HCT116 (cell line): ENCODE measurements at regions not wholly inside any gene's neighbourhood (a gene's known extent, or its start where the extent isn't known, plus 50 kb on each side); places are given as distances from the start of the nearest gene placed in this dataset.
A peak's percentile ranks its signal among the peaks of the same experiment; 100 is the strongest.

Experiments
- ATAC-seq: fragments of 200-7000 bp; cut with Tn5 transposase; 2 replicates; pipeline ENCODE4 v1.9.1; 2020; ENCODE audit warnings: mild to moderate bottlenecking, moderate library complexity
- BruUV-seq: library from RNA; stranded (reverse); fragments of 400-500 nt; replicated peaks from 2 replicates; lab custom pipeline; 2021; lab: Mats Ljungman, UMichigan
- CTCF ChIA-PET: fragments of 300-600 bp; sonication (Branson Sonifier 250); formaldehyde crosslinking; loops from one replicate; lab custom pipeline; 2021; ENCODE audit warnings: antibody characterized with exemption; lab: Charles Lee
- POLR2A ChIA-PET: fragments of 300-600, 350-600 bp; sonication (Branson Sonifier 250); formaldehyde crosslinking; loops from one replicate; lab custom pipeline; 2021; ENCODE audit warnings: antibody characterized with exemption; lab: Charles Lee
- RAD21 ChIA-PET, 2 experiments: fragments of 300-600 bp; sonication (Branson Sonifier 250); formaldehyde crosslinking; loops; one replicate each; lab custom pipeline; 2023; ENCODE audit warnings: low total read pairs in 2 of 2; ENCODE audit not compliant: uncharacterized antibody in 2 of 2, unreplicated experiment in 2 of 2, low non-redundant PET in 1 of 2; lab: Charles Lee
- DNase-seq: peaks from one replicate; pipeline ENCODE4 v3.0.0-alpha.2; 2010; ENCODE audit warnings: low read depth, low spot score
- H2AFZ ChIP-seq: fragments of 200-600 bp; shearing (Covaris generic), sonication (generic); 2 replicates; pipeline ENCODE4 v1.6.1; 2017; ENCODE audit warnings: low read depth, mixed run types, mixed read lengths, antibody characterized with exemption, low read length; ENCODE audit not compliant: poor library complexity, severe bottlenecking
- H3K27ac ChIP-seq: 2 replicates; pipeline ENCODE4 v1.5.1; 2012; ENCODE audit warnings: low read depth, low read length
- H3K27me3 ChIP-seq: fragments of 200-600 bp; sonication (generic); 2 replicates; pipeline ENCODE4 v1.6.1; 2016; ENCODE audit warnings: mixed run types, low read length, mixed read lengths; ENCODE audit not compliant: insufficient read depth
- H3K36me3 ChIP-seq, 2 experiments: fragments of 200-500 bp in 1 of 2; fragments of 200-600 bp in 1 of 2; sonication (Bioruptor generic) in 1 of 2; sonication (generic) in 1 of 2; 2 replicates each; pipeline versions ENCODE4 v1.5.1 to v1.6.1; 2014 to 2016; ENCODE audit warnings: low read length in 2 of 2, inconsistent platforms in 1 of 2, mixed read lengths in 1 of 2, mixed run types in 1 of 2; ENCODE audit not compliant: insufficient read depth in 2 of 2, control insufficient read depth in 1 of 2
- H3K4me1 ChIP-seq, 2 experiments: fragments of 200-600 bp in 1 of 2; sonication (generic) in 1 of 2; 2 replicates each; pipeline versions ENCODE4 v1.5.1 to v1.6.1; 2012 to 2017; ENCODE audit warnings: low read length in 2 of 2, inconsistent platforms in 1 of 2, mild to moderate bottlenecking in 1 of 2, mixed read lengths in 1 of 2, mixed run types in 1 of 2, moderate library complexity in 1 of 2; ENCODE audit not compliant: insufficient read depth in 2 of 2, control insufficient read depth in 1 of 2
- H3K4me2 ChIP-seq: fragments of 200-600 bp; sonication (generic); 2 replicates; pipeline ENCODE4 v1.6.1; 2017; ENCODE audit warnings: mixed run types, low read length, mixed read lengths
- H3K4me3 ChIP-seq, 2 experiments: fragments of 200-600 bp in 1 of 2; sonication (generic) in 1 of 2; replicated peaks in 1 of 2; 2 replicates each; pipeline ENCODE4 v1.5.1; 2011 to 2016; ENCODE audit warnings: low read length in 2 of 2, control low read depth in 1 of 2, low read depth in 1 of 2, mild to moderate bottlenecking in 1 of 2, mixed read lengths in 1 of 2, mixed run types in 1 of 2
- H3K79me2 ChIP-seq: fragments of 200-600 bp; sonication (generic); 2 replicates; pipeline ENCODE4 v1.6.1; 2017; ENCODE audit warnings: mild to moderate bottlenecking, mixed run types, low read length, moderate library complexity, mixed read lengths; ENCODE audit not compliant: insufficient read depth
- H3K9ac ChIP-seq: fragments of 200-600 bp; sonication (generic); 2 replicates; pipeline ENCODE4 v1.6.1; 2016; ENCODE audit warnings: low read length, mixed read lengths
- H3K9me2 ChIP-seq: fragments of 200-600 bp; sonication (generic), shearing (Covaris generic); 2 replicates; pipeline ENCODE4 v1.6.1; 2017; ENCODE audit warnings: mixed run types, mild to moderate bottlenecking, moderate library complexity; ENCODE audit not compliant: insufficient read depth
- H3K9me3 ChIP-seq, 2 experiments: fragments of 200-500 bp in 1 of 2; fragments of 200-600 bp in 1 of 2; sonication (Bioruptor generic) in 1 of 2; sonication (generic) in 1 of 2; 2 replicates each; pipeline ENCODE4 v1.6.1; 2014 to 2017; ENCODE audit warnings: low read length in 2 of 2, mixed read lengths in 2 of 2, inconsistent platforms in 1 of 2, low read depth in 1 of 2, mild to moderate bottlenecking in 1 of 2, mixed run types in 1 of 2, moderate library complexity in 1 of 2; ENCODE audit not compliant: control insufficient read depth in 1 of 2, insufficient read depth in 1 of 2
- H4K20me1 ChIP-seq: fragments of 200-600 bp; sonication (generic), shearing (Covaris generic); 2 replicates; pipeline ENCODE4 v1.6.1; 2017; ENCODE audit warnings: mixed run types, mild to moderate bottlenecking, moderate library complexity; ENCODE audit not compliant: insufficient read depth
- EGR1 ChIP-seq: IDR thresholded peaks from 2 replicates; pipeline ENCODE4 v1.6.1; 2012; ENCODE audit warnings: low read depth
- ELF1 ChIP-seq: IDR thresholded peaks from 2 replicates; pipeline ENCODE4 v1.6.1; 2012; ENCODE audit warnings: low read depth, borderline replicate concordance
- EZH2 ChIP-seq: fragments of 200-600 bp; sonication (generic); IDR thresholded peaks from 2 replicates; pipeline ENCODE4 v1.6.1; 2017; ENCODE audit warnings: antibody characterized with exemption, mixed run types
- EZH2phosphoT487 ChIP-seq: fragments of 200-600 bp; IDR thresholded peaks from 2 replicates; pipeline ENCODE4 v1.6.1; 2018; ENCODE audit warnings: antibody characterized with exemption, borderline replicate concordance
- FOSL1 ChIP-seq: IDR thresholded peaks from 2 replicates; pipeline ENCODE4 v1.6.1; 2012; ENCODE audit warnings: low read depth
- POLR2A ChIP-seq: IDR thresholded peaks from 2 replicates; pipeline ENCODE4 v1.7.0; 2011; ENCODE audit warnings: borderline replicate concordance; ENCODE audit not compliant: insufficient read depth, insufficient read length; ENCODE audit errors: extremely low read depth
- RAD21 ChIP-seq: IDR thresholded peaks from 2 replicates; pipeline ENCODE4 v1.6.1; 2012; ENCODE audit warnings: low read depth, mild to moderate bottlenecking
- SIN3A ChIP-seq: IDR thresholded peaks from 2 replicates; pipeline ENCODE4 v1.6.1; 2012; ENCODE audit warnings: low read depth
- SRF ChIP-seq: IDR thresholded peaks from 2 replicates; pipeline ENCODE4 v1.6.1; 2012; ENCODE audit warnings: low read depth
- TCF7L2 ChIP-seq: IDR thresholded peaks from 2 replicates; pipeline ENCODE4 v1.7.0; 2011; ENCODE audit warnings: borderline replicate concordance, inconsistent platforms; ENCODE audit not compliant: insufficient read depth, insufficient read length; ENCODE audit errors: extremely low read depth
- YY1 ChIP-seq: IDR thresholded peaks from 2 replicates; pipeline ENCODE4 v1.6.1; 2011; ENCODE audit warnings: low read length, low read depth, moderate library complexity, mild to moderate bottlenecking; ENCODE audit not compliant: insufficient replicate concordance; ENCODE audit errors: extremely low read depth
- ZNF274 ChIP-seq: fragments of 200-500 bp; sonication (Bioruptor generic); IDR thresholded peaks from 2 replicates; pipeline ENCODE4 v1.6.1; 2014; ENCODE audit warnings: mild to moderate bottlenecking, low read depth, low read length, inconsistent platforms
- intact Hi-C: fragments of 100-400 bp; cut with micrococcal nuclease; formaldehyde crosslinking; loops from 2 replicates; pipeline ENCODE4 v1.10.0; 2022
- TF ChIP-seq, protein P1 (sequence below): IDR thresholded peaks from 2 replicates; pipeline ENCODE4 v1.6.1; 2011; ENCODE audit warnings: mild to moderate bottlenecking, low read length, moderate library complexity; ENCODE audit not compliant: insufficient replicate concordance; ENCODE audit errors: extremely low read depth
- TF ChIP-seq, protein P2 (sequence below): IDR thresholded peaks from 2 replicates; pipeline ENCODE4 v1.6.1; 2012; ENCODE audit warnings: low read depth
- TF ChIP-seq, protein P3 (sequence below): IDR thresholded peaks from 2 replicates; pipeline ENCODE4 v1.6.1; 2012

DNA sequence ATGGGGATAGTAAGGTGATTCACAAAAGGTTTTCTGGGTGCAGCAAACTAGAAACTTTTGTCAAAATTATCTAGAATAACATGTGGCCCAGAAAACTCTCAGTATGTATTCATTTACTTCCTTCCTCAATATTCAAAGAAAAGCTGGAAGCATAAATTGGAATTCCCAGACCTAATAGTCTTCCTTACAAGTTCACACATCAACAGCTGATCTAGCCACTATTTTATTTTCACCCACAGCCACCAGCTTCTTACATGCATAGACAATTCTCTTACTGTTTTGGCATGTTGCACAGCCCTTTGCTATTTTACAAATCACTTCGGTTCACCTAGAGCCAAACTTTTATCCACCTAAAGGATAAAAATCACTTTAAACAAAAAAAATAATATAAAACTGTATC lies 647.8 kb upstream of the CCDC54 start:
- Histone ChIP-seq H3K4me2 (0 out of 2 replicates have a peak overlapping the region, but pooled peaks have one; percentile 64), H3K27me3 (no peaks in the 10 kb centered on the region), H3K79me2 (no peaks in the 10 kb centered on the region), H3K4me1 (peaks cover 0 to 18% of the 10 kb centered on the region in 2 experiments; a peak in 2 of 4 replicates), H3K4me3 (no peak overlapping the region), H3K9ac (no peak overlapping the region)
- CTCF ChIA-PET: no interaction called here
- ATAC-seq: no peak
- no TSS peak for BruUV-seq
- TF ChIP-seq ELF1: no peak
- TF ChIP-seq YY1: no peak
- no peak for TF ChIP-seq EZH2
- no peak for TF ChIP-seq EZH2phosphoT487
- no peak for TF ChIP-seq FOSL1
- TF ChIP-seq SRF: no peak
- TF ChIP-seq, all 23 proteins: peak for 0
- peak overlapping the region; percentile 97 for H2AFZ ChIP-seq
- H3K36me3 ChIP-seq: no peaks in the 10 kb centered on the region
- intact Hi-C loops: no loop called here
- no peak for DNase-seq
- H3K27ac ChIP-seq: no peak overlapping the region
- H3K9me2 ChIP-seq: no peaks in the 10 kb centered on the region
- ChIA-PET POLR2A (no interaction called here), RAD21 (no interaction called here)
- H4K20me1 ChIP-seq: no peaks in the 10 kb centered on the region
- H3K9me3 ChIP-seq: no peaks in the 10 kb centered on the region

DNA sequence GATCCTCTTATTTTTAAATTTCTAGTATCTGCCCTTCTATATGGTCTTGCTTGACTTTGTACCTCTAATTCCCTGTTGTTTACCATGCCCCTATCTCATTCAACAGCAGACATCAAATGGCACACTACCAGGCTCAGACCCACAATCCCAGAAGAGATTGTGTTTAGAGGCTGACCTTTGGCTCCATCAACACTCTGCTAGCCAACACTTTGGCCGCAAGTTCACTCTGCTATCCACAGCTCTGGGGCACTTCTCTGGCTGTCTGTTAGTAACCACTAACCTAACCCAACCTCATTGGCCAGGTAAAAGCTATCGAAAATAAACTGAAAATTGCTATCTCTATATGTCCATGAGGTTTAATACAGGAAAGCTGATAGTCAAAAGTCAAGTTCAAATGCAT lies 646.0 kb upstream of the CCDC54 start:
- no peak overlapping the region for H3K9ac ChIP-seq
- no peak overlapping the region for H3K4me2 ChIP-seq
- CTCF ChIA-PET: no interaction called here
- RAD21 ChIA-PET: no interaction called here
- H3K79me2 ChIP-seq: no peaks in the 10 kb centered on the region
- POLR2A ChIA-PET: no interaction called here
- ATAC-seq (no peak), DNase-seq (no peak)
- no peaks in the 10 kb centered on the region for H3K9me3 ChIP-seq
- peaks cover 0 to 18% of the 10 kb centered on the region in 2 experiments; a peak in 2 of 4 replicates for H3K4me1 ChIP-seq
- no peak overlapping the region for H2AFZ ChIP-seq
- H3K9me2 ChIP-seq: no peaks in the 10 kb centered on the region
- H4K20me1 ChIP-seq: no peaks in the 10 kb centered on the region
- no peaks in the 10 kb centered on the region for H3K27me3 ChIP-seq
- BruUV-seq: no TSS peak
- H3K27ac ChIP-seq: no peak overlapping the region
- no peaks in the 10 kb centered on the region for H3K36me3 ChIP-seq
- H3K4me3 ChIP-seq: no peak overlapping the region
- intact Hi-C loops: no loop called here
- TF ChIP-seq TCF7L2 (no peak), RAD21 (no peak), POLR2A (no peak), EGR1 (no peak), EZH2phosphoT487 (no peak), ZNF274 (no peak), SIN3A (no peak), EZH2 (no peak), YY1 (no peak), SRF (no peak), ELF1 (no peak)
- TF ChIP-seq, protein P1, sequence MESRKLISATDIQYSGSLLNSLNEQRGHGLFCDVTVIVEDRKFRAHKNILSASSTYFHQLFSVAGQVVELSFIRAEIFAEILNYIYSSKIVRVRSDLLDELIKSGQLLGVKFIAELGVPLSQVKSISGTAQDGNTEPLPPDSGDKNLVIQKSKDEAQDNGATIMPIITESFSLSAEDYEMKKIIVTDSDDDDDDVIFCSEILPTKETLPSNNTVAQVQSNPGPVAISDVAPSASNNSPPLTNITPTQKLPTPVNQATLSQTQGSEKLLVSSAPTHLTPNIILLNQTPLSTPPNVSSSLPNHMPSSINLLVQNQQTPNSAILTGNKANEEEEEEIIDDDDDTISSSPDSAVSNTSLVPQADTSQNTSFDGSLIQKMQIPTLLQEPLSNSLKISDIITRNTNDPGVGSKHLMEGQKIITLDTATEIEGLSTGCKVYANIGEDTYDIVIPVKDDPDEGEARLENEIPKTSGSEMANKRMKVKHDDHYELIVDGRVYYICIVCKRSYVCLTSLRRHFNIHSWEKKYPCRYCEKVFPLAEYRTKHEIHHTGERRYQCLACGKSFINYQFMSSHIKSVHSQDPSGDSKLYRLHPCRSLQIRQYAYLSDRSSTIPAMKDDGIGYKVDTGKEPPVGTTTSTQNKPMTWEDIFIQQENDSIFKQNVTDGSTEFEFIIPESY: no peak
- TF ChIP-seq, protein P2, sequence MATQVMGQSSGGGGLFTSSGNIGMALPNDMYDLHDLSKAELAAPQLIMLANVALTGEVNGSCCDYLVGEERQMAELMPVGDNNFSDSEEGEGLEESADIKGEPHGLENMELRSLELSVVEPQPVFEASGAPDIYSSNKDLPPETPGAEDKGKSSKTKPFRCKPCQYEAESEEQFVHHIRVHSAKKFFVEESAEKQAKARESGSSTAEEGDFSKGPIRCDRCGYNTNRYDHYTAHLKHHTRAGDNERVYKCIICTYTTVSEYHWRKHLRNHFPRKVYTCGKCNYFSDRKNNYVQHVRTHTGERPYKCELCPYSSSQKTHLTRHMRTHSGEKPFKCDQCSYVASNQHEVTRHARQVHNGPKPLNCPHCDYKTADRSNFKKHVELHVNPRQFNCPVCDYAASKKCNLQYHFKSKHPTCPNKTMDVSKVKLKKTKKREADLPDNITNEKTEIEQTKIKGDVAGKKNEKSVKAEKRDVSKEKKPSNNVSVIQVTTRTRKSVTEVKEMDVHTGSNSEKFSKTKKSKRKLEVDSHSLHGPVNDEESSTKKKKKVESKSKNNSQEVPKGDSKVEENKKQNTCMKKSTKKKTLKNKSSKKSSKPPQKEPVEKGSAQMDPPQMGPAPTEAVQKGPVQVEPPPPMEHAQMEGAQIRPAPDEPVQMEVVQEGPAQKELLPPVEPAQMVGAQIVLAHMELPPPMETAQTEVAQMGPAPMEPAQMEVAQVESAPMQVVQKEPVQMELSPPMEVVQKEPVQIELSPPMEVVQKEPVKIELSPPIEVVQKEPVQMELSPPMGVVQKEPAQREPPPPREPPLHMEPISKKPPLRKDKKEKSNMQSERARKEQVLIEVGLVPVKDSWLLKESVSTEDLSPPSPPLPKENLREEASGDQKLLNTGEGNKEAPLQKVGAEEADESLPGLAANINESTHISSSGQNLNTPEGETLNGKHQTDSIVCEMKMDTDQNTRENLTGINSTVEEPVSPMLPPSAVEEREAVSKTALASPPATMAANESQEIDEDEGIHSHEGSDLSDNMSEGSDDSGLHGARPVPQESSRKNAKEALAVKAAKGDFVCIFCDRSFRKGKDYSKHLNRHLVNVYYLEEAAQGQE: no peak
- TF ChIP-seq, protein P3, sequence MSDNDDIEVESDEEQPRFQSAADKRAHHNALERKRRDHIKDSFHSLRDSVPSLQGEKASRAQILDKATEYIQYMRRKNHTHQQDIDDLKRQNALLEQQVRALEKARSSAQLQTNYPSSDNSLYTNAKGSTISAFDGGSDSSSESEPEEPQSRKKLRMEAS: no peak
